ENCODE measurements at regions not wholly inside any gene's neighbourhood (a gene's known extent, or its start where the extent isn't known, plus 50 kb on each side); places are given as distances from the start of the nearest gene placed in this dataset.

DNA sequence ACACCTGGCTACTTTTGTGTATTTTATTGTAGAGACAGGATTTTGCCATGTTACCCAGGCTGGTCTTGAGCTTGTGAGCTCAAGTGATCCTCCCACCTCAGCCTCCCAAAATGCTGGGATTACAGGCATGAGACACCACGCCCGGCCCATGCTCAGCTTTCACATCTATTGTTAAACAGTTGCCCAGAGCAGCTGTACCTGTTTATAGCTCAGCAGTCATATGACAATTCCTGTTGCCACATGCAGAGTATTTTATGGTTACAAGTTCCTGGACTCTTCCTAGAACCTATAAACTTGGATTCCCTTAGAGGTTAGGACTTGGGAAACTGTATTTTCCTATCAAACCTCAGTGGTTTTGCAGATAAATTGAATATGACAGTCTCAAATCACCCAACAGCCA is 188.3 kb upstream of the KCNG1 start:
- TF ChIP-seq POLR2A (IDR thresholded peaks at IDR 0.05): no peak
- TF ChIP-seq, protein P1, sequence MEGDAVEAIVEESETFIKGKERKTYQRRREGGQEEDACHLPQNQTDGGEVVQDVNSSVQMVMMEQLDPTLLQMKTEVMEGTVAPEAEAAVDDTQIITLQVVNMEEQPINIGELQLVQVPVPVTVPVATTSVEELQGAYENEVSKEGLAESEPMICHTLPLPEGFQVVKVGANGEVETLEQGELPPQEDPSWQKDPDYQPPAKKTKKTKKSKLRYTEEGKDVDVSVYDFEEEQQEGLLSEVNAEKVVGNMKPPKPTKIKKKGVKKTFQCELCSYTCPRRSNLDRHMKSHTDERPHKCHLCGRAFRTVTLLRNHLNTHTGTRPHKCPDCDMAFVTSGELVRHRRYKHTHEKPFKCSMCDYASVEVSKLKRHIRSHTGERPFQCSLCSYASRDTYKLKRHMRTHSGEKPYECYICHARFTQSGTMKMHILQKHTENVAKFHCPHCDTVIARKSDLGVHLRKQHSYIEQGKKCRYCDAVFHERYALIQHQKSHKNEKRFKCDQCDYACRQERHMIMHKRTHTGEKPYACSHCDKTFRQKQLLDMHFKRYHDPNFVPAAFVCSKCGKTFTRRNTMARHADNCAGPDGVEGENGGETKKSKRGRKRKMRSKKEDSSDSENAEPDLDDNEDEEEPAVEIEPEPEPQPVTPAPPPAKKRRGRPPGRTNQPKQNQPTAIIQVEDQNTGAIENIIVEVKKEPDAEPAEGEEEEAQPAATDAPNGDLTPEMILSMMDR (IDR thresholded peaks at IDR 0.05): no peak

Data from adrenal gland (tissue), 5 donors.